Retinal pigment epithelial cell (primary cell): ENCODE measurements at regions not wholly inside any gene's neighbourhood (a gene's known extent, or its start where the extent isn't known, plus 50 kb on each side); places are given as distances from the start of the nearest gene placed in this dataset.
A peak's percentile ranks its signal among the peaks of the same experiment; 100 is the strongest.

Experiments
- DNase-seq: peaks from one replicate; pipeline ENCODE4 v3.0.0-alpha.2; 2010; ENCODE audit warnings: low read depth
- H3K4me3 ChIP-seq: 2 replicates; pipeline ENCODE4 v1.5.1; 2011; ENCODE audit warnings: mild to moderate bottlenecking, low read length, control low read depth, moderate library complexity
- TF ChIP-seq, protein P1 (sequence below): conservative IDR thresholded peaks from 2 replicates; pipeline ENCODE4 v1.5.1; 2011; ENCODE audit warnings: low read depth, low read length, control low read depth, inconsistent platforms

DNA sequence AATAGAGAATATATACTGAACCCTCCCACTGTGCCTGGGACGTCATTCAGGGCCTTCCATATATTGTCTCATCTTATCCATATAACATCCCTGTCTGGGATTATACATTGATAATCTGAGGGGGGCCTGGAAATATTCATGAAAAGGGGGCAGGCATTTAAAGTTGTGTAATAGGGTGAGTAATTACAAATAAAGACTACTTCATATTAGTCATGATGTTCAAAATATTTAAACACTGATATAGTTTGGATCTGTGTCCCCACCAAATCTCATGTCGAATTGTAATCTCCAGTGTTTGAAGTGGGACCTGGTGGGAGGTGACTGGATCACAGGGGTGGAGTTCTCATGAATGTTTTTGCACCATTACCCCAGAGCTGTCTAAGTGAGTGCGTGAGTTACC lies 97.8 kb downstream of the AQP9 start:
- TF ChIP-seq, protein P1, sequence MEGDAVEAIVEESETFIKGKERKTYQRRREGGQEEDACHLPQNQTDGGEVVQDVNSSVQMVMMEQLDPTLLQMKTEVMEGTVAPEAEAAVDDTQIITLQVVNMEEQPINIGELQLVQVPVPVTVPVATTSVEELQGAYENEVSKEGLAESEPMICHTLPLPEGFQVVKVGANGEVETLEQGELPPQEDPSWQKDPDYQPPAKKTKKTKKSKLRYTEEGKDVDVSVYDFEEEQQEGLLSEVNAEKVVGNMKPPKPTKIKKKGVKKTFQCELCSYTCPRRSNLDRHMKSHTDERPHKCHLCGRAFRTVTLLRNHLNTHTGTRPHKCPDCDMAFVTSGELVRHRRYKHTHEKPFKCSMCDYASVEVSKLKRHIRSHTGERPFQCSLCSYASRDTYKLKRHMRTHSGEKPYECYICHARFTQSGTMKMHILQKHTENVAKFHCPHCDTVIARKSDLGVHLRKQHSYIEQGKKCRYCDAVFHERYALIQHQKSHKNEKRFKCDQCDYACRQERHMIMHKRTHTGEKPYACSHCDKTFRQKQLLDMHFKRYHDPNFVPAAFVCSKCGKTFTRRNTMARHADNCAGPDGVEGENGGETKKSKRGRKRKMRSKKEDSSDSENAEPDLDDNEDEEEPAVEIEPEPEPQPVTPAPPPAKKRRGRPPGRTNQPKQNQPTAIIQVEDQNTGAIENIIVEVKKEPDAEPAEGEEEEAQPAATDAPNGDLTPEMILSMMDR, result no peak

DNA sequence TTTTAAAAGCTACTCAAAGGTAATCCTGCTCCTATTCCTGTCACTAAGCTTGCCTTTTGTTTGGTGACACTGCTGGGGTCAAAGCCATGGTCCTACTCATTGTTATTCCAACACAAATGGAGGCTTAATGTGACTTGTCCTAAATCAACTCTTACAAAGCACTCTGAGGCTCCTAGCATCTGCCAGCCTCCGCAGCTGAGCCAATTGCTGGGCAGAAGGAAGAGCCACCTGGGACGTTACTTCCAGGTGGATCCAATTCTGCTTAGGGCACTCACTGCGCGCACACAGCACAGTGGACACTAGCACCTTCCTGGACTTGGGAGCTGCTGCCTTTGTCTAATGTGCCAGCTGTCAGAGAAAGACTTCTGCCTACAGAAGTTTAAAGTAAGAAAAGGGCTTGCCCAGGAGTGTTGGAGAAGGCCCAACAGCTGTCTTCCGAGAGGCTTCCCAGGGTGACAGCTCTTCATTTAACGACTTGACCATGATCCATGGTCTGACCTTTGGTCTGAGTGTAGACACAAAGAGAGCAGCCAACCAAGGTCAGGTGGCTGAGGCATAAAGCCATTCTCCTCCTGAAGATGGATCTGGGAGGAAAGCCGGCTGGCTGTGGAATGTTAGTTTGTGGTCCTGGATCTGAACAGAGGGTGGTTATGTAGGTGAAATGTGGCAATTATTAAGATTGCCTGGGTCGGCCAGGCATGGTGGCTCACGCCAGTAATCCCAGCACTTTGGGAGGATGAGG lies 102.2 kb downstream of the AQP9 start:
- no peak for DNase-seq
- TF ChIP-seq, protein P1, result no peak
- no peak overlapping the region for H3K4me3 ChIP-seq

More for the DNA sequence above, 97.8 kb downstream of the AQP9 start:
- no peak overlapping the region for H3K4me3 ChIP-seq
- DNase-seq, result no peak

DNA sequence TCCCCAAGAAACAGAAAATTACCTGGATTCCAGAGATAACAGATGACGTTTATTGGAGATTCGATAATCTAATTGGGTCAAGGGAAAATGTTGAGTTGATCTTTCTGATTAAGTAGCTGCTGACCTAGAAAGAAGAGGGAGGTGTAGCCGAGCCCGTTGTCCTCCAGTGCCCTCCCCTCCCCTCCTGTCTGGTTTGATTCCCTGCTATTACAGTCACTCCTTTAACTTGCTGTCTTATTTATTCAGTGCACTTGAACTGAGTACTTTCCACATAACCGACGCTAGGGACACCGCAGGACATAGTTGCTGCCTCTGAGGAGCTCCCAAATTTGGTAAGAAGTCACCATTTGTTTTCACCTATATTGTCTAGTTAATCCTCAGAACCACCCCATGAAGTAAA lies 103.7 kb downstream of the AQP9 start:
- DNase-seq, result no peak
- TF ChIP-seq, protein P1, result peak; percentile 9
- no peak overlapping the region for H3K4me3 ChIP-seq

DNA sequence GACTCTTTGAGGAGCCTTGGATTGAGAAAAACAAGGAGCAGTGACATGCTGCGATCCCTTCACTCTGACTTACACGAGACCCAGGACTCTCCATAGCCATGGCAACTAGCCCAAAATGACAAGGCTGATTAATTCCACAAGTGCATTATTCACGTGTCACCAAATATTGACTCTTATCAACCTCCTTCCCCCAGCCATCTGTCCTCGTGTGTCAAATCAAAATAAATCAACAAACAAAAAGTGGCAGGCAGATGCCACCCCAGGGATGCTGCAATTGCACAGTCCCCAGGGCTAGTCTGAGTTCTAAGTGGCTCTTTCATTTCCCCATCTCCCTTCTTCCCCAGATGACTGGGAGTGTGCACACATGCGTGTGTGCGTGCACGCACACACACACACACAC lies 104.9 kb downstream of the AQP9 start:
- no peak for DNase-seq
- TF ChIP-seq, protein P1, result no peak

DNA sequence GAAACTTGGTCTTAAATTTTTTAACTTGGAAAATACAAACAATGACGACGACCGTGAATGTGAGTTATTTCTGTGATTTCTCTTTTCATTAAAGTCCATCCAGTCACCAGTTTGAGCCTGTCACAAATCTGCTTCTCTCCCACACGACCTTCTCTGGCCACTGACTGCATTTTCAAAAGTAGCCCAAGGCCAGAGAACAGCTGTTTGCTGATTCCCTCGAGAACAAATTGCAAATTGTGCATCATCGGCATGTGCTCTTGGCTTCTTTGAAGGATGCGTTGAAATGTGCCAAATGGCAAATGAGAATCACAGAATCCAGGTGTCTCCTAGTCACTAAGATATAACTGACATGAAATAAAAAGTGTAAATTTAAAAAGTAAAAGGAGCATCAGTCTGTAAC lies 106.4 kb downstream of the AQP9 start:
- H3K4me3 ChIP-seq, result no peak overlapping the region
- no peak for DNase-seq
- TF ChIP-seq, protein P1, result no peak

More for the DNA sequence above, 104.9 kb downstream of the AQP9 start:
- H3K4me3 ChIP-seq, result no peak overlapping the region

DNA sequence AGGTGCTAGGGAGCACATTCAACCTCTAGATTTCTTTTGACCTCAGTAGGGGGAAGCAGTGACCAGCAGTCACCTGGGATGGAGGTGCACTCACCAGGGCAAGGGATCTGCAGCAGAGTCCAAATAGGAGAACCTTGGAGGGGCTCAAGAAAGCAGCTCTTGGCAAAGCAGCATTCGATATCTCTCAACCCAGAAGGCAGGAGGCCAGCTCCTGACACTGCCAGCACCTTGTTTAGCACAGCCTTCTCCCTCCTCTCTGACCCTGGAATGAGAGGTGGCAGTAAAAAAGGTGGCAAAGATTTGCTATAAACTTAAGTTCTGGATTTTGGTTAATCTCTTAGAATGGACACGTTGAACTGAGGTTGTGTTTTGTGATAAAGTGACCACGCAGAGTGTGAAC lies 107.9 kb downstream of the AQP9 start:
- TF ChIP-seq, protein P1, result no peak
- DNase-seq, result no peak
- H3K4me3 ChIP-seq, result no peak overlapping the region
